IMR-90 (cell line): ENCODE measurements at regions not wholly inside any gene's neighbourhood (a gene's known extent, or its start where the extent isn't known, plus 50 kb on each side); places are given as distances from the start of the nearest gene placed in this dataset.

Experiments used
- ATAC-seq: fragments of 200-7000 bp; cut with Tn5 transposase; 2 replicates; pipeline ENCODE4 v1.9.1; 2020; ENCODE audit warnings: low read depth, mild to moderate bottlenecking, moderate library complexity
- BruUV-seq: library from RNA; stranded (reverse); fragments of 400-500 nt; replicated peaks from 2 replicates; lab custom pipeline; 2021; lab: Mats Ljungman, UMichigan
- CTCF ChIA-PET: fragments of 300-600 bp; formaldehyde crosslinking; extraction: SDS; loops from one replicate; lab custom pipeline; 2021; ENCODE audit warnings: antibody characterized with exemption; lab: Yijun Ruan, JAX
- POLR2A ChIA-PET: fragments of 300-600 bp; sonication (Branson Sonifier 250); formaldehyde crosslinking; loops from one replicate; lab custom pipeline; 2022; ENCODE audit warnings: antibody characterized with exemption; ENCODE audit not compliant: unreplicated experiment; lab: Charles Lee
- DNase-seq: peaks from one replicate; pipeline ENCODE4 v3.0.0; 2013
- H2AFZ ChIP-seq: replicated peaks from 2 replicates; pipeline ENCODE3; 2013; ENCODE audit warnings: low read length, mild to moderate bottlenecking; ENCODE audit not compliant: poor library complexity
- H2AK5ac ChIP-seq: 2 replicates; pipeline ENCODE4 v1.6.1; 2013; ENCODE audit warnings: low read depth, low read length, inconsistent platforms
- H2AK9ac ChIP-seq: replicated peaks from 2 replicates; pipeline ENCODE3; 2013; ENCODE audit warnings: mild to moderate bottlenecking, low read depth, low read length, moderate library complexity; ENCODE audit not compliant: poor library complexity
- H2BK120ac ChIP-seq: 2 replicates; pipeline ENCODE4 v1.6.1; 2013; ENCODE audit warnings: low read depth, low read length, inconsistent platforms
- H2BK15ac ChIP-seq: 3 replicates; pipeline ENCODE4 v1.6.1; 2013; ENCODE audit warnings: low read depth, low read length, inconsistent platforms
- H2BK20ac ChIP-seq: 2 replicates; pipeline ENCODE4 v1.6.1; 2013; ENCODE audit warnings: low read depth, mild to moderate bottlenecking, inconsistent platforms, low read length, moderate library complexity
- H2BK5ac ChIP-seq: 2 replicates; pipeline ENCODE4 v1.6.1; 2013; ENCODE audit warnings: mild to moderate bottlenecking, low read depth, low read length, inconsistent platforms; ENCODE audit not compliant: poor library complexity, severe bottlenecking
- H3K14ac ChIP-seq: replicated peaks from 2 replicates; pipeline ENCODE4 v1.6.1; 2013; ENCODE audit warnings: low read depth, low read length, inconsistent platforms
- H3K18ac ChIP-seq: 2 replicates; pipeline ENCODE4 v1.6.1; 2013; ENCODE audit warnings: low read depth, low read length, control low read depth
- H3K23ac ChIP-seq: 2 replicates; pipeline ENCODE4 v1.6.1; 2013; ENCODE audit warnings: low read depth, low read length, inconsistent platforms
- H3K27ac ChIP-seq: 2 replicates; pipeline ENCODE4 v1.5.1; 2013; ENCODE audit warnings: mild to moderate bottlenecking, control low read depth, low read length; ENCODE audit not compliant: insufficient read depth
- H3K27me3 ChIP-seq: 2 replicates; pipeline ENCODE4 v1.6.1; 2013; ENCODE audit warnings: low read length; ENCODE audit not compliant: control insufficient read depth, insufficient read depth
- H3K36me3 ChIP-seq: 2 replicates; pipeline ENCODE4 v1.6.1; 2013; ENCODE audit warnings: low read length, mixed read lengths; ENCODE audit not compliant: control insufficient read depth, insufficient read depth
- H3K4ac ChIP-seq: 2 replicates; pipeline ENCODE4 v1.6.1; 2013; ENCODE audit warnings: low read depth, low read length, inconsistent platforms
- H3K4me1 ChIP-seq: 2 replicates; pipeline ENCODE4 v1.6.1; 2013; ENCODE audit warnings: low read length, mixed read lengths; ENCODE audit not compliant: control insufficient read depth, insufficient read depth
- H3K4me2 ChIP-seq: 2 replicates; pipeline ENCODE4 v1.6.1; 2013; ENCODE audit warnings: low read depth, mild to moderate bottlenecking, control low read depth, low read length, moderate library complexity
- H3K4me3 ChIP-seq: 2 replicates; pipeline ENCODE4 v1.5.1; 2013; ENCODE audit warnings: low read depth, mild to moderate bottlenecking, control low read depth, low read length, moderate library complexity; ENCODE audit not compliant: insufficient read depth
- H3K56ac ChIP-seq: 2 replicates; pipeline ENCODE4 v1.6.1; 2013; ENCODE audit warnings: low read length, inconsistent platforms; ENCODE audit not compliant: insufficient read depth; ENCODE audit errors: extremely low read depth
- H3K79me1 ChIP-seq, 2 experiments: 2 replicates each; pipeline ENCODE4 v1.6.1; 2013; ENCODE audit warnings: low read length in 2 of 2, inconsistent platforms in 1 of 2, low read depth in 1 of 2
- H3K9ac ChIP-seq: 2 replicates; pipeline ENCODE4 v1.6.1; 2013; ENCODE audit warnings: low read depth, low read length, control low read depth
- H3K9me1 ChIP-seq: 2 replicates; pipeline ENCODE4 v1.6.1; 2013; ENCODE audit warnings: low read length, inconsistent platforms; ENCODE audit not compliant: insufficient read depth
- H3K9me3 ChIP-seq: 2 replicates; pipeline ENCODE4 v1.6.1; 2013; ENCODE audit warnings: low read length; ENCODE audit not compliant: control insufficient read depth, insufficient read depth
- H4K20me1 ChIP-seq: 2 replicates; pipeline ENCODE4 v1.6.1; 2013; ENCODE audit warnings: low read length, inconsistent platforms; ENCODE audit not compliant: insufficient read depth
- H4K5ac ChIP-seq: 2 replicates; pipeline ENCODE4 v1.6.1; 2013; ENCODE audit warnings: mild to moderate bottlenecking, low read depth, low read length, control low read depth
- H4K8ac ChIP-seq, 2 experiments: 2 replicates each; pipeline ENCODE4 v1.6.1; 2013; ENCODE audit warnings: low read depth in 2 of 2, low read length in 2 of 2, control low read depth in 1 of 2, inconsistent platforms in 1 of 2
- H4K91ac ChIP-seq: 2 replicates; pipeline ENCODE4 v1.6.1; 2013; ENCODE audit warnings: low read depth, low read length, inconsistent platforms; ENCODE audit not compliant: insufficient read depth
- CEBPB ChIP-seq: IDR thresholded peaks from 2 replicates; pipeline ENCODE4 v1.6.1; 2012; ENCODE audit warnings: low read depth, low read length, improper control_type of control experiment
- CHD1 ChIP-seq: IDR thresholded peaks from 2 replicates; pipeline ENCODE4 v1.6.1; 2012; ENCODE audit warnings: low read depth, low read length, improper control_type of control experiment
- MAFK ChIP-seq: IDR thresholded peaks from 2 replicates; pipeline ENCODE4 v1.6.1; 2012; ENCODE audit warnings: low read depth, low read length, improper control_type of control experiment
- MAZ ChIP-seq: IDR thresholded peaks from 2 replicates; pipeline ENCODE4 v1.6.1; 2012; ENCODE audit warnings: low read depth, mild to moderate bottlenecking, low read length, improper control_type of control experiment, moderate library complexity, borderline replicate concordance
- MXI1 ChIP-seq: IDR thresholded peaks from 2 replicates; pipeline ENCODE4 v1.6.1; 2012; ENCODE audit warnings: low read depth, mild to moderate bottlenecking, low read length, moderate library complexity, borderline replicate concordance
- NFE2L2 ChIP-seq: fragments of 150-350 bp; IDR thresholded peaks from 2 replicates; pipeline ENCODE4 v1.6.1; 2016; ENCODE audit warnings: low read depth, mild to moderate bottlenecking, low read length
- POLR2A ChIP-seq: IDR thresholded peaks from 2 replicates; pipeline ENCODE4 v1.6.1; 2012; ENCODE audit warnings: mild to moderate bottlenecking, low read depth, low read length
- RAD21 ChIP-seq: IDR thresholded peaks from 2 replicates; pipeline ENCODE4 v1.6.1; 2012; ENCODE audit warnings: low read length, improper control_type of control experiment
- RCOR1 ChIP-seq: IDR thresholded peaks from 2 replicates; pipeline ENCODE4 v1.6.1; 2012; ENCODE audit warnings: mild to moderate bottlenecking, low read length, improper control_type of control experiment; ENCODE audit not compliant: insufficient replicate concordance
- SMC3 ChIP-seq: fragments of 150-350 bp; IDR thresholded peaks from 2 replicates; pipeline ENCODE4 v1.6.1; 2016; ENCODE audit warnings: low read depth, mild to moderate bottlenecking, antibody characterized with exemption, low read length, moderate library complexity
- WGBS, 2 experiments: methylation state at CpG; one replicate each; pipeline versions ENCODE4 v1.1.5 to v1.1.7; 2013; ENCODE audit warnings: missing lambda C conversion rate in 2 of 2; ENCODE audit not compliant: insufficient read length in 1 of 2; ENCODE audit errors: extremely low coverage in 2 of 2; 5-methylcytosine and 5-hydroxymethylcytosine counted together
- dilution Hi-C: fragments of 300-500 bp; cut with HindIII; formaldehyde crosslinking; loops from one replicate; pipeline ENCODE4 v1.14.3; 2018; ENCODE audit warnings: low sequenced_read_pairs; ENCODE audit not compliant: unreplicated experiment
- in situ Hi-C: fragments of 300-500 bp; cut with MboI; formaldehyde crosslinking; loops from 3 replicates; pipeline ENCODE4 v1.14.3; 2019; ENCODE audit warnings: low sequenced_read_pairs, inconsistent platforms, mixed read lengths
- intact Hi-C: fragments of 100-400 bp; cut with micrococcal nuclease; formaldehyde crosslinking; loops from 2 replicates; pipeline ENCODE4 v1.10.0; 2022
- TF ChIP-seq, protein P1 (sequence below): fragments of 150-350 bp; IDR thresholded peaks from 2 replicates; pipeline ENCODE4 v1.6.1; 2017; ENCODE audit warnings: mild to moderate bottlenecking, antibody characterized with exemption, low read length, low read depth
- TF ChIP-seq, protein P2 (sequence below): conservative IDR thresholded peaks from 2 replicates; pipeline ENCODE4 v1.5.1; 2012; ENCODE audit warnings: mild to moderate bottlenecking, low read depth, low read length, improper control_type of control experiment

DNA sequence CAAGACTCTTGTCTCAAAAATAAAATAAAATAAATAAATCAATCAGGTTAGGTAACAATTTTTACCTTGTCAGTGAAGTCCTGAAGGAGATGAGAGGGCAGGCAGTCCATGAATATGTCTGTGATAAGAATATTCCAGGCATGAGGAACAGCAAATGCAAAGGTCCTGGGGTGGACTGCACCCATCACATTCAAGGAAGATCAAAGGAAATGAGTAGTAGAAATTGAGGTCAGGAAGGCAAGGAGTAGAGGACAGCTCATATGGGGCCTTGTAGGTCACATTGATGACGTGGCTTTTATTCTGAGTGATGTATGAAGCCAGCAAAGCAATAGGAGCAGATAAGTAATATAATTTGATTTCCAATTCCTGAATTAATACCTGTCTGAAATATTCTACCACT lies 76.5 kb upstream of the TCF7L2 start:
- no peaks in the 10 kb centered on the region for H3K79me1 ChIP-seq
- intact Hi-C loops: no loop called here
- H4K20me1 ChIP-seq: no peaks in the 10 kb centered on the region
- H3K23ac ChIP-seq: no peak overlapping the region
- no peaks in the 10 kb centered on the region for H3K4me1 ChIP-seq
- H3K4me3 ChIP-seq: no peak overlapping the region
- no TSS peak for BruUV-seq
- CTCF ChIA-PET: no interaction called here
- no peak overlapping the region for H3K18ac ChIP-seq
- H4K5ac ChIP-seq: no peak overlapping the region
- no peak overlapping the region for H3K4me2 ChIP-seq
- H3K36me3 ChIP-seq: no peaks in the 10 kb centered on the region
- peaks cover 2% of the 10 kb centered on the region for H3K27me3 ChIP-seq
- in situ Hi-C loops: no loop called here
- H3K9me3 ChIP-seq: peaks cover 2% of the 10 kb centered on the region; the same call in 1 of the 2 replicates
- H3K4ac ChIP-seq: no peak overlapping the region
- DNase-seq: no peak
- H3K27ac ChIP-seq: no peak overlapping the region
- POLR2A ChIA-PET: no interaction called here
- no peaks in the 10 kb centered on the region; the same call in 1 of the 2 replicates for H3K9me1 ChIP-seq
- H2BK120ac ChIP-seq: no peak overlapping the region
- TF ChIP-seq SMC3 (no peak), MAZ (no peak), CEBPB (no peak), MAFK (no peak), CHD1 (no peak), NFE2L2 (no peak), POLR2A (no peak), RCOR1 (no peak), MXI1 (no peak), RAD21 (no peak)
- TF ChIP-seq, protein P1, sequence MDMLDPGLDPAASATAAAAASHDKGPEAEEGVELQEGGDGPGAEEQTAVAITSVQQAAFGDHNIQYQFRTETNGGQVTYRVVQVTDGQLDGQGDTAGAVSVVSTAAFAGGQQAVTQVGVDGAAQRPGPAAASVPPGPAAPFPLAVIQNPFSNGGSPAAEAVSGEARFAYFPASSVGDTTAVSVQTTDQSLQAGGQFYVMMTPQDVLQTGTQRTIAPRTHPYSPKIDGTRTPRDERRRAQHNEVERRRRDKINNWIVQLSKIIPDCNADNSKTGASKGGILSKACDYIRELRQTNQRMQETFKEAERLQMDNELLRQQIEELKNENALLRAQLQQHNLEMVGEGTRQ: no peak
- TF ChIP-seq, protein P2, sequence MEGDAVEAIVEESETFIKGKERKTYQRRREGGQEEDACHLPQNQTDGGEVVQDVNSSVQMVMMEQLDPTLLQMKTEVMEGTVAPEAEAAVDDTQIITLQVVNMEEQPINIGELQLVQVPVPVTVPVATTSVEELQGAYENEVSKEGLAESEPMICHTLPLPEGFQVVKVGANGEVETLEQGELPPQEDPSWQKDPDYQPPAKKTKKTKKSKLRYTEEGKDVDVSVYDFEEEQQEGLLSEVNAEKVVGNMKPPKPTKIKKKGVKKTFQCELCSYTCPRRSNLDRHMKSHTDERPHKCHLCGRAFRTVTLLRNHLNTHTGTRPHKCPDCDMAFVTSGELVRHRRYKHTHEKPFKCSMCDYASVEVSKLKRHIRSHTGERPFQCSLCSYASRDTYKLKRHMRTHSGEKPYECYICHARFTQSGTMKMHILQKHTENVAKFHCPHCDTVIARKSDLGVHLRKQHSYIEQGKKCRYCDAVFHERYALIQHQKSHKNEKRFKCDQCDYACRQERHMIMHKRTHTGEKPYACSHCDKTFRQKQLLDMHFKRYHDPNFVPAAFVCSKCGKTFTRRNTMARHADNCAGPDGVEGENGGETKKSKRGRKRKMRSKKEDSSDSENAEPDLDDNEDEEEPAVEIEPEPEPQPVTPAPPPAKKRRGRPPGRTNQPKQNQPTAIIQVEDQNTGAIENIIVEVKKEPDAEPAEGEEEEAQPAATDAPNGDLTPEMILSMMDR: no peak
- H2AFZ ChIP-seq: no peak overlapping the region
- no peak overlapping the region for H4K91ac ChIP-seq
- H3K56ac ChIP-seq: no peak overlapping the region
- no peak overlapping the region for H3K9ac ChIP-seq
- ATAC-seq: no peak
- dilution Hi-C loops: no loop called here
- no peak overlapping the region for H2AK5ac ChIP-seq
- no peak overlapping the region for H2BK15ac ChIP-seq
- no peak overlapping the region for H3K14ac ChIP-seq
- WGBS, 2 experiments: no CpG with 5 or more reads among the region's 1 CpG
- H2AK9ac ChIP-seq: no peak overlapping the region
- no peak overlapping the region for H4K8ac ChIP-seq
- no peak overlapping the region for H2BK20ac ChIP-seq
- no peak overlapping the region for H2BK5ac ChIP-seq
